ELF-1 (cell line): ENCODE measurements at regions not wholly inside any gene's neighbourhood (a gene's known extent, or its start where the extent isn't known, plus 50 kb on each side); places are given as distances from the start of the nearest gene placed in this dataset.

Experiments used
- DNase-seq: peaks from one replicate; pipeline ENCODE4 v3.0.0-alpha.2; 2016; ENCODE audit warnings: low read depth, low spot score

GRCh38 chr10:133035952-133036351 lies 51.8 kb upstream of the ADGRA1 start:
- DNase-seq: no peak

- DNase-seq: no peak
Measured at GRCh38 chr10:133034762-133035161, 53.0 kb upstream of the ADGRA1 start.

- DNase-seq: no peak
Measured at GRCh38 chr10:133034092-133034491, 53.6 kb upstream of the ADGRA1 start.

- no peak for DNase-seq
Measured at GRCh38 chr10:133033742-133034048, 54.0 kb upstream of the ADGRA1 start.

- DNase-seq: no peak
Measured at GRCh38 chr10:133032976-133033741, 54.6 kb upstream of the ADGRA1 start.

GRCh38 chr10:133032231-133032630 lies 55.5 kb upstream of the ADGRA1 start:
- no peak for DNase-seq

- DNase-seq: no peak
Measured at GRCh38 chr10:133031541-133032125, 56.1 kb upstream of the ADGRA1 start.

- DNase-seq: peak; percentile 81
Measured at GRCh38 chr10:133030781-133031180, 56.9 kb upstream of the ADGRA1 start.

- DNase-seq: no peak
Measured at GRCh38 chr10:133030126-133030525, 57.6 kb upstream of the ADGRA1 start.

GRCh38 chr10:133028956-133029355 lies 58.8 kb upstream of the ADGRA1 start:
- DNase-seq: no peak

- DNase-seq: no peak
Measured at GRCh38 chr10:133028158-133028557, 59.6 kb upstream of the ADGRA1 start.

- no peak for DNase-seq
Measured at GRCh38 chr10:133027482-133027881, 60.2 kb upstream of the ADGRA1 start.

GRCh38 chr10:133026726-133027395 lies 60.9 kb upstream of the ADGRA1 start:
- DNase-seq: no peak

GRCh38 chr10:133026171-133026570 lies 61.6 kb upstream of the ADGRA1 start:
- no peak for DNase-seq

GRCh38 chr10:133025558-133026090 lies 62.1 kb upstream of the ADGRA1 start:
- DNase-seq: no peak

GRCh38 chr10:133024704-133025557 lies 62.8 kb upstream of the ADGRA1 start:
- peak; percentile 58 for DNase-seq

- no peak for DNase-seq
Measured at GRCh38 chr10:133023216-133023843, 64.4 kb upstream of the ADGRA1 start.

- no peak for DNase-seq
Measured at GRCh38 chr10:133022776-133023100, 65.0 kb upstream of the ADGRA1 start.

GRCh38 chr10:133021963-133022775 lies 65.6 kb upstream of the ADGRA1 start:
- no peak for DNase-seq

GRCh38 chr10:133021116-133021962 lies 66.4 kb upstream of the ADGRA1 start:
- DNase-seq: no peak
